Ramos (cell line): ENCODE measurements at regions not wholly inside any gene's neighbourhood (a gene's known extent, or its start where the extent isn't known, plus 50 kb on each side); places are given as distances from the start of the nearest gene placed in this dataset.

Experiments
- in situ Hi-C: fragments of 300-500 bp; cut with MboI; formaldehyde crosslinking; loops from one replicate; pipeline ENCODE4 v1.14.3; 2022; ENCODE audit warnings: low sequenced_read_pairs; ENCODE audit not compliant: unreplicated experiment

- in situ Hi-C loops = no loop called here
Measured at GRCh38 chr3:26562021-26562768, 60.4 kb upstream of the LRRC3B start.
